Lung (tissue), 11 donors: ENCODE measurements at regions not wholly inside any gene's neighbourhood (a gene's known extent, or its start where the extent isn't known, plus 50 kb on each side); places are given as distances from the start of the nearest gene placed in this dataset.
A peak's percentile ranks its signal among the peaks of the same experiment; 100 is the strongest.

Source experiments
- ATAC-seq: fragments of 200-7000 bp; cut with Tn5 transposase; one replicate; pipeline ENCODE4 v1.9.1; 2020; ENCODE audit warnings: moderate number of reproducible peaks; ENCODE audit not compliant: insufficient read depth, low FRiP score
- DNase-seq, 3 donors: peaks; one replicate each; pipeline ENCODE4 v3.0.0-alpha.2; 2013 to 2017
- H3K27ac ChIP-seq, 2 donors: one replicate each; pipeline ENCODE4 v1.5.1; 2013; ENCODE audit warnings: mild to moderate bottlenecking in 2 of 2, moderate library complexity in 2 of 2, control low read depth in 1 of 2, inconsistent platforms in 1 of 2, low read depth in 1 of 2, low read length in 1 of 2
- H3K27me3 ChIP-seq, 3 donors: one replicate each; pipeline ENCODE4 v1.5.1; 2013; ENCODE audit warnings: low read length in 2 of 3; ENCODE audit not compliant: control insufficient read depth in 3 of 3, insufficient read depth in 3 of 3
- H3K36me3 ChIP-seq, 4 donors: one replicate each; pipeline ENCODE4 v1.5.1; 2013; ENCODE audit warnings: low read length in 4 of 4, mild to moderate bottlenecking in 1 of 4, moderate library complexity in 1 of 4; ENCODE audit not compliant: control insufficient read depth in 4 of 4, insufficient read depth in 4 of 4
- H3K4me1 ChIP-seq, 5 donors: one replicate each; pipeline ENCODE4 v1.5.1; 2013; ENCODE audit warnings: low read length in 5 of 5, mild to moderate bottlenecking in 2 of 5, moderate library complexity in 1 of 5; ENCODE audit not compliant: control insufficient read depth in 5 of 5, insufficient read depth in 5 of 5
- H3K4me3 ChIP-seq: one replicate; pipeline ENCODE4 v1.5.1; 2013; ENCODE audit warnings: mild to moderate bottlenecking, control low read depth, moderate library complexity
- H3K9ac ChIP-seq, 2 donors: one replicate each; pipeline ENCODE4 v1.5.1; 2013; ENCODE audit warnings: low read length in 2 of 2, control low read depth in 1 of 2; ENCODE audit not compliant: insufficient read depth in 1 of 2
- H3K9me3 ChIP-seq, 4 donors: one replicate each; pipeline ENCODE4 v1.5.1; 2013; ENCODE audit warnings: low read length in 3 of 4, mild to moderate bottlenecking in 1 of 4, moderate library complexity in 1 of 4; ENCODE audit not compliant: control insufficient read depth in 4 of 4, insufficient read depth in 3 of 4
- CTCF ChIP-seq: IDR thresholded peaks from 2 replicates; pipeline ENCODE4 v1.5.1; 2012; ENCODE audit warnings: mild to moderate bottlenecking; ENCODE audit errors: control extremely low read depth, extremely low read depth
- WGBS, 2 donors: extraction: QIAGEN DNeasy Blood & Tissue Kit; methylation state at CpG; one replicate each; pipeline ENCODE4 v1.1.7; 2013; 5-methylcytosine and 5-hydroxymethylcytosine counted together
- donor health status: control.
- donor health status: control.
- donor health status: Bipolar disorder and iron deficiency.
- donor health status: healthy.
- donor health status: DM: yes; HTN: yes; CAD: no.

GRCh38 chr2:212665948-212666347, 127.3 kb upstream of the ERBB4 start:
- no peak for TF ChIP-seq CTCF
- H3K4me1 ChIP-seq = no peaks in the 10 kb centered on the region
- no peaks in the 10 kb centered on the region for H3K27me3 ChIP-seq
- 73 to 75% methylated on average over 1 of the region's 1 CpG for WGBS, 2 donors
- H3K4me3 ChIP-seq = no peak overlapping the region
- H3K27ac ChIP-seq = no peak overlapping the region
- DNase-seq = peak in 1 of 3 donors; percentile 3
- H3K36me3 ChIP-seq = no peaks in the 10 kb centered on the region
- no peak for ATAC-seq
- no peaks in the 10 kb centered on the region for H3K9me3 ChIP-seq
- H3K9ac ChIP-seq = no peak overlapping the region

GRCh38 chr2:212659441-212659840, 120.8 kb upstream of the ERBB4 start:
- WGBS, 2 donors = 61 to 68% methylated on average over 3 of the region's 3 CpGs
- no peak for TF ChIP-seq CTCF

GRCh38 chr2:212649646-212650045, 111.0 kb upstream of the ERBB4 start:
- Histone ChIP-seq H3K27me3 (no peaks in the 10 kb centered on the region), H3K4me3 (no peak overlapping the region), H3K9me3 (peaks cover 0 to 2% (median 0%) of the 10 kb centered on the region in 4 donors), H3K27ac (no peak overlapping the region), H3K9ac (no peak overlapping the region), H3K36me3 (no peaks in the 10 kb centered on the region), H3K4me1 (no peaks in the 10 kb centered on the region)
- DNase-seq = no peak
- 54 to 65% methylated on average over 1 of the region's 1 CpG for WGBS, 2 donors
- no peak for ATAC-seq
- no peak for TF ChIP-seq CTCF

More at GRCh38 chr2:212659441-212659840, 120.8 kb upstream of the ERBB4 start:
- H3K4me3 ChIP-seq = no peak overlapping the region
- H3K36me3 ChIP-seq = no peaks in the 10 kb centered on the region
- no peaks in the 10 kb centered on the region for H3K4me1 ChIP-seq
- peaks cover 0 to 6% (median 1%) of the 10 kb centered on the region in 4 donors for H3K9me3 ChIP-seq
- H3K9ac ChIP-seq = no peak overlapping the region
- no peak for ATAC-seq
- no peak for DNase-seq
- no peaks in the 10 kb centered on the region for H3K27me3 ChIP-seq
- no peak overlapping the region for H3K27ac ChIP-seq

GRCh38 chr2:212646698-212647366, 108.2 kb upstream of the ERBB4 start:
- Histone ChIP-seq H3K27ac (no peak overlapping the region), H3K4me1 (no peaks in the 10 kb centered on the region), H3K4me3 (no peak overlapping the region), H3K9ac (no peak overlapping the region), H3K36me3 (no peaks in the 10 kb centered on the region), H3K27me3 (no peaks in the 10 kb centered on the region), H3K9me3 (no peaks in the 10 kb centered on the region)
- 68 to 75% methylated on average over 3 of the region's 3 CpGs for WGBS, 2 donors
- DNase-seq = no peak
- TF ChIP-seq CTCF = no peak
- ATAC-seq = no peak
